ENCODE measurements at regions not wholly inside any gene's neighbourhood (a gene's known extent, or its start where the extent isn't known, plus 50 kb on each side); places are given as distances from the start of the nearest gene placed in this dataset.

- TF ChIP-seq CTCF (IDR thresholded peaks at IDR 0.05) (no peak), EZH2 (IDR thresholded peaks at IDR 0.05) (no peak)
These were observed 161.6 kb upstream of the NCK2 start for GRCh38 chr2:105582952-105583660.
